ENCODE measurements at regions not wholly inside any gene's neighbourhood (a gene's known extent, or its start where the extent isn't known, plus 50 kb on each side); places are given as distances from the start of the nearest gene placed in this dataset.

- DNase-seq, result no peak
Measured at GRCh38 chr16:86809458-86809955, 231.2 kb downstream of the FOXL1 start.

GRCh38 chr16:86810062-86810461 is 231.7 kb downstream of the FOXL1 start:
- DNase-seq, result no peak

- DNase-seq, result no peak
Measured at GRCh38 chr16:86812363-86812970, 234.1 kb downstream of the FOXL1 start.

- no peak for DNase-seq
Measured at GRCh38 chr16:86814256-86814655, 235.9 kb downstream of the FOXL1 start.

GRCh38 chr16:86816930-86817625 is 238.7 kb downstream of the FOXL1 start:
- no peak for DNase-seq

GRCh38 chr16:86818671-86819532 is 240.6 kb downstream of the FOXL1 start:
- DNase-seq, result no peak

- DNase-seq, result no peak
Measured at GRCh38 chr16:86819533-86819892, 241.2 kb downstream of the FOXL1 start.

- no peak for DNase-seq
Measured at GRCh38 chr16:86821895-86822294, 243.5 kb downstream of the FOXL1 start.

GRCh38 chr16:86823125-86823524 is 244.8 kb downstream of the FOXL1 start:
- DNase-seq, result no peak

- DNase-seq, result no peak
Measured at GRCh38 chr16:86823888-86824671, 245.7 kb downstream of the FOXL1 start.

- no peak for DNase-seq
Measured at GRCh38 chr16:86824751-86825296, 246.5 kb downstream of the FOXL1 start.

- no peak for DNase-seq
Measured at GRCh38 chr16:86825631-86826030, 247.3 kb downstream of the FOXL1 start.

GRCh38 chr16:86826941-86827340 is 248.6 kb downstream of the FOXL1 start:
- no peak for DNase-seq

- no peak for DNase-seq
Measured at GRCh38 chr16:86827521-86827920, 249.2 kb downstream of the FOXL1 start.

- no peak for DNase-seq
Measured at GRCh38 chr16:86828202-86828601, 249.9 kb downstream of the FOXL1 start.

GRCh38 chr16:86828653-86829052 is 250.3 kb downstream of the FOXL1 start:
- DNase-seq, result no peak

- no peak for DNase-seq
Measured at GRCh38 chr16:86831366-86831765, 253.0 kb downstream of the FOXL1 start.

- DNase-seq, result no peak
Measured at GRCh38 chr16:86833136-86833535, 254.8 kb downstream of the FOXL1 start.

GRCh38 chr16:86834451-86835035 is 256.2 kb downstream of the FOXL1 start:
- DNase-seq, result no peak

GRCh38 chr16:86835982-86836381 is 257.6 kb downstream of the FOXL1 start:
- DNase-seq, result no peak

GRCh38 chr16:86836503-86837129 is 258.3 kb downstream of the FOXL1 start:
- no peak for DNase-seq

- DNase-seq, result no peak
Measured at GRCh38 chr16:86843812-86844211, 265.5 kb downstream of the FOXL1 start.
